ENCODE measurements at regions not wholly inside any gene's neighbourhood (a gene's known extent, or its start where the extent isn't known, plus 50 kb on each side); places are given as distances from the start of the nearest gene placed in this dataset.
A peak's percentile ranks its signal among the peaks of the same experiment; 100 is the strongest.

GRCh38 chr3:71881041-71881440, 96.1 kb upstream of the PROK2 start:
- no peak for DNase-seq (ENCODE audit: low read depth in 4 of 4, low spot score in 1 of 4)

GRCh38 chr3:71879089-71879488, 94.1 kb upstream of the PROK2 start:
- no peak for DNase-seq (ENCODE audit: low read depth in 4 of 4, low spot score in 1 of 4)

- DNase-seq (ENCODE audit: low read depth in 4 of 4, low spot score in 1 of 4) = no peak
Measured at GRCh38 chr3:71876135-71877105, 91.5 kb upstream of the PROK2 start.

DNA sequence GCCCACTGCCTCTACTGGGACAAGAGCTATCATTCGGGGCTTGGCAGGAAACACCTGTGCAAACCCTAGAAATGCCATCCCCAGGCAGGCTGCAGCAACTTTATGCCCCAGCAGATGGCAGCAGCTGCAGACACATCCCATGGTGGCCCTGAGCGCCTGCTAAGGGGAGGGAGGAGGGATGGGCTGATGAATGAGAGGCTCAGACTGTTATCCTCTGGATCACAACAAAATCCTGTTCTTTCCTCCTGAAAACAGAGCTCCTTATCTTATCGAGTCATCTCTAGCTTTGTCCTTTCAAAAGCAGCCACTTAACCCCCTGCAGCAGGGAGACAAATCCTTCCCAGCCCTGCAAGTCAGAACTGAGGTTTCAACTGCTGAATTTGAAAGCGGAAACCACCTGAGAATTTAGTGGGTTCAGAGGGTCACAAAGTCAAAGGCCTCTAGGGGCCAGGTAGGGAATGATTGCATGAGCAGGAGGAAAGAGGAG, 90.6 kb upstream of the PROK2 start:
- DNase-seq (ENCODE audit: low read depth in 4 of 4, low spot score in 1 of 4) = peak; percentile 60 to 73 (median 69)

- no peak for DNase-seq (ENCODE audit: low read depth in 4 of 4, low spot score in 1 of 4)
Measured at GRCh38 chr3:71874618-71875017, 89.7 kb upstream of the PROK2 start.

- DNase-seq (ENCODE audit: low read depth in 4 of 4, low spot score in 1 of 4) = no peak
Measured at GRCh38 chr3:71873093-71873611, 88.2 kb upstream of the PROK2 start.

GRCh38 chr3:71872256-71872655, 87.3 kb upstream of the PROK2 start:
- no peak for DNase-seq (ENCODE audit: low read depth in 4 of 4, low spot score in 1 of 4)

GRCh38 chr3:71870966-71871512, 86.1 kb upstream of the PROK2 start:
- no peak for DNase-seq (ENCODE audit: low read depth in 4 of 4, low spot score in 1 of 4)

DNA sequence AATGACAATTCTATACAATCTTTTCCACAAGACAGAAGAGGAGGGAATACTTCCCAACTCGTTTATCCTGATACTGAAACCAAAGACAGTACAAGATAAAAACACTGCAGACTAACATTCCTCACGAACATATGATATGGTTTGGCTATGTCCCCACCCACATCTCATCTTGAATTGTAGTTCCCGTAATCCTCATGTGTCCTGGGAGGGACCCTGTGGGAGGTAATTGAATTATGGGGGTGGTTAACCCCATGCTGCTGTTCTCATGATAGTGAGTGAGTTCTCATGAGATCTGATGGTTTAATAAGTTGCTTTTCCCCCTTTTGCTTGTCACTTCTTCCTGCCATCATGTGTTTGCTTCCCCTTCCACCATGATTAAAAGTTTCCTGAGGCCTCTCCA, 83.9 kb upstream of the PROK2 start:
- no peak for DNase-seq (ENCODE audit: low read depth in 4 of 4, low spot score in 1 of 4)

DNA sequence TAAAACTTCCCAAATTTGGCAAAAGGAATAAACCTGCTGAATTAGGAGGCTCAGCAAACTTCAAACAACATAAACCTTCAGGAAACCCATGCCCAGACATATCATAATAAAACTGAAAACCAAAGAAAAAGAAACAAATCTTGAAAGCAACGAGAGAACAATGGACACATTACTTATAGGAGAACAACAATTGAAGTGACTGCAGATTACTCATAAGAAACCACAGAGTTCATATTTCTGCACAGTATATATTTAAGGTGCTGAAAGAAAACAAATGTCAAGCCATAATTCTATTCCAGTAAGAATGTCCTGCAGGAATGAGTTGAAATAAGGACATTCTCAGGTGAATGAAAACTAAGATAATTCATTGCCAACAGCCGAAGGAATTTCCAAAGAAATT, 80.8 kb upstream of the PROK2 start:
- no peak for DNase-seq (ENCODE audit: low read depth in 4 of 4, low spot score in 1 of 4)

- DNase-seq (ENCODE audit: low read depth in 4 of 4, low spot score in 1 of 4) = no peak
Measured at GRCh38 chr3:71863563-71864190, 78.7 kb upstream of the PROK2 start.

GRCh38 chr3:71862371-71863140, 77.6 kb upstream of the PROK2 start:
- DNase-seq (ENCODE audit: low read depth in 4 of 4, low spot score in 1 of 4) = no peak

- no peak for DNase-seq (ENCODE audit: low read depth in 4 of 4, low spot score in 1 of 4)
Measured at GRCh38 chr3:71859123-71859519, 74.2 kb upstream of the PROK2 start.

DNA sequence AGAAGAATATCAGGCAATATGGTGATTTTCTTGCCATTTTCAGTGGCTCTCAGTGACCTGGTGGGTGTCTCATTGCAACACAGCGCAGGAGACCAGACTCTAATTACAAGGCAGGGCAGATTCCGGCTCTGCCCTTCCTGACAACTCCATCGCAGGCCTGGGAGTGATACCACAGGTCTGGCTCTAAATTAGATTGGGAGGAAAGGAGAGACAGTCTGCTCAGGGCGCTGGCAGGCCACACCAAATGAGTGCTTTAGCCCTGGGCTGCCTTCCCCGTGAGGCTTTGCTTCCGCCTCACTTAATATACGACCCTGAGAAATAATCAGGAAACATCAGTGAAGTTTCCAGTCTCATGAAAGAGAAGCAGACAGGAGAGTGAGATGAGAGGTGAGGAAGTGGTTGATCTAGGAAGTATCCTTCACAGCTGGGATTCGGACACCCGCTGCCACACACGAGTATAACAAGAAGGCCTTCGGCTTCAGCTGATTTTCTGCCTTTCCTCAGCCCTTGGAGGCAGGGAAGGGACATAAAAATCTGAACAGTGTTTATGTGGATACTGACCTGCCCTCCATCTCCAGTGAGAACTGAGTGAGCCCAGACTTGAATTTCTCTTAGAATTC, 73.7 kb upstream of the PROK2 start:
- no peak for DNase-seq (ENCODE audit: low read depth in 4 of 4, low spot score in 1 of 4)

- DNase-seq (ENCODE audit: low read depth in 4 of 4, low spot score in 1 of 4) = no peak
Measured at GRCh38 chr3:71857956-71858355, 73.0 kb upstream of the PROK2 start.

GRCh38 chr3:71854706-71855105, 69.8 kb upstream of the PROK2 start:
- DNase-seq (ENCODE audit: low read depth in 4 of 4, low spot score in 1 of 4) = no peak

DNA sequence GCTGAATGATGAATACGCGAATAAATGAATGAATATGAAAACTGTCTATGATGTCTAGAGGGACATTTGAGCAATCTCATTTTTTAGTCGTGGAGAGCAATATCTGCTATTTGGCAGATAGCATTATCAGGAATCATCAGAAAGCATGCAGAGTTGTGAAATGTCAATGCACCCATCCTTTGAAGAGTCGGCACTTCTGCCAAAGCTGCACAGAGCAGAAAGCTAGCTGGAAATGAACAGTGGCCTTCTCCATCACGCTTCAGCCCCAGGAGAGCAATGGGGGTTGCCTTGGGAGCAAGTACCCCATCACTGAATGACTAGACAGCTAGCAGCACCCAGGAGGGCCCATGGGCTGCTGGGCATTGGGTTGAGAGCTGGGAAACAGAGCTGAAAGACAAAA, 69.1 kb upstream of the PROK2 start:
- no peak for DNase-seq (ENCODE audit: low read depth in 4 of 4, low spot score in 1 of 4)

DNA sequence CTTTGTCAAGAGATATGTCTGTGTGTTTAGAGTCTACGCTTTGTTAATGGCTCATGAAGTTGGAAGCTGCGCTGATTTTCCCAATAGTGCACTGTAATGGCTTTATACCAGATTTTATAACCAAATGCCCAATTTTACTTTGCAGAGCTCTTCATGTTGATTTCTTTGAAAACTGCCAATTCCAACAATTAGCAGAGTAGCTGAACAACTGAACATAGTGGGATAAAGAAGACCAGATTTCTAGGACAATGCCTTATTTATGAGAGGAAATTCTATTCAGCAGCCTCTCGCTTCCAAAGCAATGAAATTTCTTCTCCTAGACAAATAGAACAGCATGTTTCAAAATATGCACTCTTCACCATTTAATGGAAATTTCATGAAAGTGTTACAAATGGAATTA, 66.9 kb upstream of the PROK2 start:
- DNase-seq (ENCODE audit: low read depth in 4 of 4, low spot score in 1 of 4) = no peak

DNA sequence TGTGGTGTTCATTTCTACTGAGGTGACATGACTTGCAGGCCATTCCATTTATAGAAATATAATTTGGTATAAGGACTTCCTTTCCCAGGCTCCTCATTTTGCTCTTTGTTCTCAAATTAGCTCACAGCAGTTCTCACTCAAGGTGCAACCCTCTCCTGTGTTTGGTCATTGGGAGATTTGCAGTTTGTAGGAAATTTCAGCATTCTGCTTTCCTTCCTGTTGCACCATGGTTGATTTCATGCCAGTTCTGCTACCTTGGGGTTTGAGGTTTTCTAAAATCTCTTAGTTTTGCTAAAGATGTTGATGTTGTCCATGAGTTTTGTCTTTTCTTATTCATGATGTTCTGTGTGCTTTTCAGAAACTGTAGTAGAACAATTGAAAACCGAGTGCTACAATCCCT, 65.7 kb upstream of the PROK2 start:
- no peak for DNase-seq (ENCODE audit: low read depth in 4 of 4, low spot score in 1 of 4)

GRCh38 chr3:71849681-71850080, 64.7 kb upstream of the PROK2 start:
- DNase-seq (ENCODE audit: low read depth in 4 of 4, low spot score in 1 of 4) = no peak

- no peak for DNase-seq (ENCODE audit: low read depth in 4 of 4, low spot score in 1 of 4)
Measured at GRCh38 chr3:71847794-71848193, 62.8 kb upstream of the PROK2 start.
